ENCODE measurements at regions not wholly inside any gene's neighbourhood (a gene's known extent, or its start where the extent isn't known, plus 50 kb on each side); places are given as distances from the start of the nearest gene placed in this dataset.

GRCh38 chr13:57988276-57988675 is 356.7 kb downstream of the PCDH17 start:
- H3K27ac Mint-ChIP-seq (ENCODE audit: unreplicated experiment), result no peak overlapping the region
- no peak overlapping the region for H3K4me3 Mint-ChIP-seq (ENCODE audit: unreplicated experiment)
- H3K36me3 Mint-ChIP-seq (ENCODE audit: low read depth, unreplicated experiment), result no peaks in the 10 kb centered on the region
- no peak for DNase-seq (ENCODE audit: low spot score)
- H3K27me3 Mint-ChIP-seq (ENCODE audit: unreplicated experiment), result no peaks in the 10 kb centered on the region
- TF ChIP-seq, protein P1, sequence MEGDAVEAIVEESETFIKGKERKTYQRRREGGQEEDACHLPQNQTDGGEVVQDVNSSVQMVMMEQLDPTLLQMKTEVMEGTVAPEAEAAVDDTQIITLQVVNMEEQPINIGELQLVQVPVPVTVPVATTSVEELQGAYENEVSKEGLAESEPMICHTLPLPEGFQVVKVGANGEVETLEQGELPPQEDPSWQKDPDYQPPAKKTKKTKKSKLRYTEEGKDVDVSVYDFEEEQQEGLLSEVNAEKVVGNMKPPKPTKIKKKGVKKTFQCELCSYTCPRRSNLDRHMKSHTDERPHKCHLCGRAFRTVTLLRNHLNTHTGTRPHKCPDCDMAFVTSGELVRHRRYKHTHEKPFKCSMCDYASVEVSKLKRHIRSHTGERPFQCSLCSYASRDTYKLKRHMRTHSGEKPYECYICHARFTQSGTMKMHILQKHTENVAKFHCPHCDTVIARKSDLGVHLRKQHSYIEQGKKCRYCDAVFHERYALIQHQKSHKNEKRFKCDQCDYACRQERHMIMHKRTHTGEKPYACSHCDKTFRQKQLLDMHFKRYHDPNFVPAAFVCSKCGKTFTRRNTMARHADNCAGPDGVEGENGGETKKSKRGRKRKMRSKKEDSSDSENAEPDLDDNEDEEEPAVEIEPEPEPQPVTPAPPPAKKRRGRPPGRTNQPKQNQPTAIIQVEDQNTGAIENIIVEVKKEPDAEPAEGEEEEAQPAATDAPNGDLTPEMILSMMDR (IDR thresholded peaks at IDR 0.05; ENCODE audit: unreplicated experiment), result no peak
- H3K4me1 Mint-ChIP-seq (ENCODE audit: unreplicated experiment), result no peaks in the 10 kb centered on the region
- no peaks in the 10 kb centered on the region for H3K9me3 Mint-ChIP-seq (ENCODE audit: unreplicated experiment)

- Mint-ChIP-seq H3K4me1 (ENCODE audit: unreplicated experiment) (no peaks in the 10 kb centered on the region), H3K27me3 (ENCODE audit: unreplicated experiment) (no peaks in the 10 kb centered on the region), H3K27ac (ENCODE audit: unreplicated experiment) (no peak overlapping the region), H3K36me3 (ENCODE audit: low read depth, unreplicated experiment) (no peaks in the 10 kb centered on the region), H3K9me3 (ENCODE audit: unreplicated experiment) (no peaks in the 10 kb centered on the region), H3K4me3 (ENCODE audit: unreplicated experiment) (no peak overlapping the region)
- TF ChIP-seq, protein P1 (IDR thresholded peaks at IDR 0.05; ENCODE audit: unreplicated experiment), result no peak
- DNase-seq (ENCODE audit: low spot score), result no peak
Measured at GRCh38 chr13:57991041-57991440, 359.5 kb downstream of the PCDH17 start.

DNA sequence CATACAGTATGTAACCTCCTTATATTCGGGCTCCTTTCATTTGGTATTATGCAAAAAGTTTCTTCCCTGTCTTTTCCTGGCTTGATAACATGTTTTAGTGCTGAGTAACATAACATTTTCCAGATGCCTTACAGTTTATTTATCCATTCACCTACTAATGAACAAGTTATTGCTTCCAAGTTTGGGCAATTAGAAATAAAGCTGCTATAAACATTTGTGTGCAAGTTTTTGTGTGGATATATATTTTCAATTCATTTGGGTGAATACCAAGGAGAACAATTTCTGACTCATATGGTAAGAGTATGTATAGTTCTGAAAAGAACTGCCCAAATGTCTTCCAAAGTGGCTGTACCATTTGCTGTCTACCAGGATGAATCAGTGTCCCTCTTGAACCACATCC is 360.9 kb downstream of the PCDH17 start:
- no peaks in the 10 kb centered on the region for H3K27me3 Mint-ChIP-seq (ENCODE audit: unreplicated experiment)
- no peak for DNase-seq (ENCODE audit: low spot score)

GRCh38 chr13:57996717-57997116 is 365.2 kb downstream of the PCDH17 start:
- no peak for DNase-seq (ENCODE audit: low spot score)
- Mint-ChIP-seq H3K4me1 (ENCODE audit: unreplicated experiment) (no peaks in the 10 kb centered on the region), H3K4me3 (ENCODE audit: unreplicated experiment) (no peak overlapping the region), H3K36me3 (ENCODE audit: low read depth, unreplicated experiment) (no peaks in the 10 kb centered on the region), H3K27ac (ENCODE audit: unreplicated experiment) (no peak overlapping the region), H3K27me3 (ENCODE audit: unreplicated experiment) (no peaks in the 10 kb centered on the region), H3K9me3 (ENCODE audit: unreplicated experiment) (no peaks in the 10 kb centered on the region)
- TF ChIP-seq, protein P1 (IDR thresholded peaks at IDR 0.05; ENCODE audit: unreplicated experiment), result no peak

More for the DNA sequence above, 360.9 kb downstream of the PCDH17 start:
- H3K4me3 Mint-ChIP-seq (ENCODE audit: unreplicated experiment), result no peak overlapping the region
- H3K27ac Mint-ChIP-seq (ENCODE audit: unreplicated experiment), result no peak overlapping the region
- TF ChIP-seq, protein P1 (IDR thresholded peaks at IDR 0.05; ENCODE audit: unreplicated experiment), result no peak
- H3K36me3 Mint-ChIP-seq (ENCODE audit: low read depth, unreplicated experiment), result no peaks in the 10 kb centered on the region
- H3K9me3 Mint-ChIP-seq (ENCODE audit: unreplicated experiment), result no peaks in the 10 kb centered on the region
- no peaks in the 10 kb centered on the region for H3K4me1 Mint-ChIP-seq (ENCODE audit: unreplicated experiment)

GRCh38 chr13:58004751-58005150 is 373.2 kb downstream of the PCDH17 start:
- H3K4me3 Mint-ChIP-seq (ENCODE audit: unreplicated experiment), result no peak overlapping the region
- H3K27me3 Mint-ChIP-seq (ENCODE audit: unreplicated experiment), result no peaks in the 10 kb centered on the region
- H3K9me3 Mint-ChIP-seq (ENCODE audit: unreplicated experiment), result no peaks in the 10 kb centered on the region
- no peak overlapping the region for H3K27ac Mint-ChIP-seq (ENCODE audit: unreplicated experiment)
- TF ChIP-seq, protein P1 (IDR thresholded peaks at IDR 0.05; ENCODE audit: unreplicated experiment), result no peak
- H3K36me3 Mint-ChIP-seq (ENCODE audit: low read depth, unreplicated experiment), result no peaks in the 10 kb centered on the region
- no peaks in the 10 kb centered on the region for H3K4me1 Mint-ChIP-seq (ENCODE audit: unreplicated experiment)
- no peak for DNase-seq (ENCODE audit: low spot score)

All from endothelial cell (in vitro differentiated cells).